Spinal cord (tissue), 9 donors: ENCODE measurements at regions not wholly inside any gene's neighbourhood (a gene's known extent, or its start where the extent isn't known, plus 50 kb on each side); places are given as distances from the start of the nearest gene placed in this dataset.
A peak's percentile ranks its signal among the peaks of the same experiment; 100 is the strongest.

Experiments used
- DNase-seq, 6 donors: peaks; one replicate each; pipeline versions ENCODE4 v3.0.0 to v3.0.0-alpha.2; 2013 to 2015; ENCODE audit warnings: low spot score in 6 of 6, low read depth in 4 of 6
- H3K27ac ChIP-seq: one replicate; pipeline ENCODE4 v1.5.1; 2013; ENCODE audit warnings: low read depth, low read length, control low read depth
- H3K27me3 ChIP-seq: one replicate; pipeline ENCODE4 v1.6.1; 2013; ENCODE audit warnings: low read length; ENCODE audit not compliant: control insufficient read depth, insufficient read depth
- H3K36me3 ChIP-seq: one replicate; pipeline ENCODE4 v1.6.1; 2013; ENCODE audit warnings: low read length; ENCODE audit not compliant: control insufficient read depth, insufficient read depth
- H3K4me1 ChIP-seq: one replicate; pipeline ENCODE4 v1.6.1; 2013; ENCODE audit warnings: low read length; ENCODE audit not compliant: control insufficient read depth, insufficient read depth
- H3K4me3 ChIP-seq: one replicate; pipeline ENCODE4 v1.5.1; 2013; ENCODE audit warnings: low read depth, low read length, control low read depth
- H3K9me3 ChIP-seq: one replicate; pipeline ENCODE4 v1.6.1; 2013; ENCODE audit warnings: low read length; ENCODE audit not compliant: control insufficient read depth, insufficient read depth
- WGBS: methylation state at CpG from one replicate; pipeline ENCODE4 v1.1.5; 2013; ENCODE audit warnings: missing lambda C conversion rate; ENCODE audit not compliant: insufficient coverage; 5-methylcytosine and 5-hydroxymethylcytosine counted together
- donor health status: healthy.

DNA sequence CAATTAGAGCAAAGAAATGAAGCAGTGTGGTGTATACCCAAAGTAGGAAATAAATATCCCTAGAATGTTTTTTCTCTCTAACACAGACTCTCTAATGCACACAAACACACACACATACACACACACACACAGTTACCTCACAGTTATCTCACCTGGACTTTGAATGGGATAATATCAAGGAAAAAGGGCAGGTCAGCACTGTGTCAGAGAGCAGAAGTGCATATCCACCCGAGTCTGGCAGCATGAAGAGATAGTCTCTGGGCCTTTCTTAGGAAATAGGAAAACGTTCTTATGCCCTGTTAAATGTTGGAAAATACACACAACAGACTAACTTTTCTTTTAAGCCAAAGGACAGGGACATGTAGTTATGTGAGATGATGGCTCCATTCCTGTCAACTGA is 162.0 kb downstream of the COL6A3 start:
- DNase-seq = no peak
- no peak overlapping the region for H3K4me3 ChIP-seq
- H3K4me1 ChIP-seq = no peaks in the 10 kb centered on the region
- no peaks in the 10 kb centered on the region for H3K36me3 ChIP-seq
- H3K27ac ChIP-seq = no peak overlapping the region
- no peaks in the 10 kb centered on the region for H3K27me3 ChIP-seq
- 67% methylated on average over 1 of the region's 2 CpGs for WGBS
- H3K9me3 ChIP-seq = no peaks in the 10 kb centered on the region

GRCh38 chr2:237253046-237253702 is 160.8 kb downstream of the COL6A3 start:
- Histone ChIP-seq H3K4me3 (no peak overlapping the region), H3K4me1 (no peaks in the 10 kb centered on the region), H3K27me3 (no peaks in the 10 kb centered on the region), H3K27ac (no peak overlapping the region), H3K9me3 (no peaks in the 10 kb centered on the region), H3K36me3 (no peaks in the 10 kb centered on the region)
- 68% methylated on average over 4 of the region's 6 CpGs for WGBS
- no peak for DNase-seq

- H3K9me3 ChIP-seq = no peaks in the 10 kb centered on the region
- H3K27ac ChIP-seq = no peak overlapping the region
These were observed 159.5 kb downstream of the COL6A3 start for GRCh38 chr2:237254369-237254861.

DNA sequence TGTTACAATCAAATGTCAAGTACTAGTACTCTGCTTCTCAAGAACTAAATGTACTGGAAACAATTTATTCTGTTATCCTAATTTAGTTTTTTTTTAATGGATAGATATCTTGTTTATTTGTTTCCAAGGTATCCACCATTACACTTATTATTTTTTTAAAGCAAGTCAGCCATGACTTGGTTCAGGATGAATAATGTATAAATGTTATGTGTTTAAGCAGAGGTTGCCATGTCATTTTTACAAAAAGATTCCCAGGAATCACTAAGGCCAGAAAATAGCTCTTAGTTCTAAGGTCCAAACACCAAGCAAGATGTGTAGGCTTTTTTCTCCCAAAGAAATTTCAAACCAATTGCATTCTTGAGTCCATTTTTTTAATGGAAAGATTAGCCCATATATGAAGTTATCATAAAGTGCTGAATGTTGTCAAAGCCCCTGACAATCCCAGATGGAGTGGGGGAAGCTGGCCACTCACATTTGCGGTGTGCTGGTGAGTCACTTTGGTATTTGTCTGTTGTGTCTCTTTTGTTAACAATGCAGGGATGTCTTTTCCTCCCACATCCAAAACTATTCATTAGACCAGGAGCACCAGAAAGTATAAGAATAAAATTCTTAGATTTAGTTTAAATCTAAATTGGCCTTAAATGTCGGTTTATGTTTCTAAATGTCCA is 158.9 kb downstream of the COL6A3 start:
- Histone ChIP-seq H3K9me3 (no peaks in the 10 kb centered on the region), H3K27me3 (no peaks in the 10 kb centered on the region), H3K36me3 (no peaks in the 10 kb centered on the region), H3K4me1 (no peaks in the 10 kb centered on the region), H3K27ac (no peak overlapping the region), H3K4me3 (no peak overlapping the region)
- no peak for DNase-seq
- no CpG with 5 or more reads among the region's 2 CpGs for WGBS

More at GRCh38 chr2:237254369-237254861, 159.5 kb downstream of the COL6A3 start:
- no peaks in the 10 kb centered on the region for H3K36me3 ChIP-seq
- no CpG with 5 or more reads among the region's 2 CpGs for WGBS
- H3K4me3 ChIP-seq = no peak overlapping the region
- no peaks in the 10 kb centered on the region for H3K27me3 ChIP-seq
- no peak for DNase-seq
- H3K4me1 ChIP-seq = no peaks in the 10 kb centered on the region

DNA sequence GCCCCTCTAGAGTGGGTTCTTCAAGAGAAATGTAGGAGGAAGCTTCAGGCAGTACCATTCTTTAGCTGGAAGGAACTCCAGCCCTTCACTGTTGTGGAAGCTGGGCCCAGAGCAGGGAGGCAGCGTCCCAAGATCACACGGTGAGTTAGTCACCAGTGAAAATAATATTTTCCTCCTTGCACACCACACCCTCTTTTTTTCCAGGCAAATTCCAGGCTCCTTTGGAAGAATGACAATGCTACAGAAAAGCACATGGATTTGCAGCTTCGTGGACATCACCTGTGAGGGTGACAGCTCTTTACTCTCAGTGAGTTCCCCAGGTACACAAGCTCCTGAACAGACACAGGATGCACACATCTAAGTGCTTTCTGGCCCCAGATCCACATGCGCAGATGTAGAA is 157.1 kb downstream of the COL6A3 start:
- Histone ChIP-seq H3K4me3 (no peak overlapping the region), H3K36me3 (no peaks in the 10 kb centered on the region), H3K27ac (no peak overlapping the region), H3K27me3 (no peaks in the 10 kb centered on the region), H3K9me3 (no peaks in the 10 kb centered on the region), H3K4me1 (no peaks in the 10 kb centered on the region)
- DNase-seq = no peak
- WGBS = 100% methylated on average over 2 of the region's 4 CpGs

DNA sequence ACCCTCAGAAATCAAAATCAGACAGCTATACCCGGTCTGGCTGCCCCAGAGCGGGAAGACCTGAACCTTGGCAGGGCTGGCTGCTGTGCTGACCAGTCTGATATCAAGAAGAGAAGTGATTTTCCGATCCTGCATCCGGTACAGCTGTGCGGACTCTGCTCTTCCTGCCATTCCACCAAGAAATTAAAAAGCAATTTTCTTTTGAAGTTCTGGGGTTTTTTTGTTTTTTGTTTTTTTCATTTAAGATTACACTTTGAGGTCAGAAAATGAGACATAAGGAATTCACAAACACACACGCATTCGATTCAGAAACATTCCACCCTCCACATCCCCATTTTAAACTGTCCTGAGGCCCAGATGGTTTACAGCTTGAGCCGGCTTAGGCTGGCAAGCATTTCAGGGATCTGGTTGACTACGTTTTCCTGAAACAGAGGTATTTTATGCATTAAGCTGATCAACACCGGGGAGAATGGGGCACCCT is 156.5 kb downstream of the COL6A3 start:
- Histone ChIP-seq H3K4me1 (no peaks in the 10 kb centered on the region), H3K27ac (no peak overlapping the region), H3K27me3 (no peaks in the 10 kb centered on the region), H3K9me3 (no peaks in the 10 kb centered on the region), H3K36me3 (no peaks in the 10 kb centered on the region), H3K4me3 (no peak overlapping the region)
- DNase-seq = peak in 1 of 6 donors; percentile 22
- 50% methylated on average over 2 of the region's 10 CpGs for WGBS

GRCh38 chr2:237258116-237258515 is 155.8 kb downstream of the COL6A3 start:
- Histone ChIP-seq H3K36me3 (no peaks in the 10 kb centered on the region), H3K9me3 (no peaks in the 10 kb centered on the region), H3K27ac (no peak overlapping the region), H3K4me1 (no peaks in the 10 kb centered on the region), H3K4me3 (no peak overlapping the region), H3K27me3 (no peaks in the 10 kb centered on the region)
- WGBS = 32% methylated on average over 4 of the region's 7 CpGs
- DNase-seq = peak in 1 of 6 donors; percentile 17

DNA sequence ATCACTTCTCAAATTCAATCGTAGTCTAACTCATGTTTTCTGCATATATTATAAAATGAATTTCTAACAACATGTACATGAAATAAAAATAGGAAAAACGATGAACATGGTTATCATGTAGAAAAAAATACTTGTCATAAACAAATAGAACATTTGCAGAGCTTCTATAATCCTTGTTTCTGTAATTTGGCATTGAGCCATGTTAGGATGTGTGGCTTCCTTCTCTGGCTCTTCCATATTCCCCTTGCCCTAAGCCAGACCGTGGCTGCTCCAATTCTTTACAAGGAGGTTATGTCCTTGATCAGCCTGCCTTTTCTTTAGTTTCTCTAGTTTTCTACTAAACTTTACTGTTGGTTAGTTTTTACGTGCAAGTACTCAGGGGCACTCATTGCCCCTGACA is 155.3 kb downstream of the COL6A3 start:
- H3K4me1 ChIP-seq = no peaks in the 10 kb centered on the region
- H3K27me3 ChIP-seq = no peaks in the 10 kb centered on the region
- WGBS = 77% methylated on average over 2 of the region's 4 CpGs
- H3K4me3 ChIP-seq = no peak overlapping the region
- no peaks in the 10 kb centered on the region for H3K9me3 ChIP-seq
- no peak overlapping the region for H3K27ac ChIP-seq
- no peak for DNase-seq
- no peaks in the 10 kb centered on the region for H3K36me3 ChIP-seq

DNA sequence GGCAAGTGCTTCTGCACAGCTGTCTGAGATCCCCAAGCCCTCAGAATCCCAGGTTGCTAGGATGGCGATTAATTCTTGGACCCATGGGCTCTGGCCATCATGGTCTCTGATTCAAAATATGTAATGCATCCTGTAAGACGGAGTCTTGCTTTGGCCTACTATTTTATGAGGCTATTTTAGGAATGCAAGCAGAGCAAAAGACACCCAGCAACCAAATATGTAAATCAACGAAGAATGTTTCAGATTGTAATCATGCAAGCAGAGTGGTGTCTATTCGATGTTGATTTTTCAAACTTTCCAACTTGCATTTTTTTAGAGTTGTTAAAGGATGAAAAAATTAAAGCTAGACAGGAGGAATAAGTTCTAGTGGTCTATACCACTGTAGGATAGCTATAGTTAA is 154.8 kb downstream of the COL6A3 start:
- Histone ChIP-seq H3K27me3 (no peaks in the 10 kb centered on the region), H3K4me3 (no peak overlapping the region), H3K9me3 (no peaks in the 10 kb centered on the region), H3K36me3 (no peaks in the 10 kb centered on the region), H3K27ac (no peak overlapping the region), H3K4me1 (no peaks in the 10 kb centered on the region)
- no CpG with 5 or more reads among the region's 4 CpGs for WGBS
- DNase-seq = no peak
